Endothelial cell of umbilical vein (primary cell): ENCODE measurements at regions not wholly inside any gene's neighbourhood (a gene's known extent, or its start where the extent isn't known, plus 50 kb on each side); places are given as distances from the start of the nearest gene placed in this dataset.

ENCODE experiments used
- EZH2 ChIP-seq: IDR thresholded peaks from 2 replicates; pipeline ENCODE4 v1.6.1; 2012; ENCODE audit warnings: borderline replicate concordance, low read depth, mild to moderate bottlenecking, moderate library complexity, low read length, inconsistent platforms; ENCODE audit not compliant: severe bottlenecking
- FOS ChIP-seq: IDR thresholded peaks from 2 replicates; pipeline ENCODE4 v1.6.1; 2011; ENCODE audit warnings: mild to moderate bottlenecking, low read length, moderate library complexity, borderline replicate concordance; ENCODE audit not compliant: insufficient read depth
- GATA2 ChIP-seq: IDR thresholded peaks from 2 replicates; pipeline ENCODE4 v1.7.0; 2011; ENCODE audit warnings: low read depth, mild to moderate bottlenecking, moderate library complexity, mixed read lengths, low read length; ENCODE audit not compliant: insufficient read length, insufficient read depth
- JUN ChIP-seq: IDR thresholded peaks from 2 replicates; pipeline ENCODE4 v1.6.1; 2011; ENCODE audit warnings: borderline replicate concordance, low read depth; ENCODE audit not compliant: insufficient read length, insufficient read depth
- MAX ChIP-seq: IDR thresholded peaks from 2 replicates; pipeline ENCODE4 v1.6.1; 2011; ENCODE audit not compliant: insufficient read depth, insufficient read length
- POLR2A ChIP-seq: IDR thresholded peaks from 2 replicates; pipeline ENCODE4 v1.6.1; 2012; ENCODE audit warnings: low read depth, mild to moderate bottlenecking, control low read depth, low read length
- POLR2AphosphoS5 ChIP-seq: IDR thresholded peaks from 2 replicates; pipeline ENCODE4 v1.6.1; 2012; ENCODE audit warnings: low read depth, mild to moderate bottlenecking, control low read depth, low read length, moderate library complexity; ENCODE audit not compliant: insufficient read depth
- TF ChIP-seq, protein P1 (sequence below), 2 donors: IDR thresholded peaks; 1 replicate in 1 of 2; 2 replicates in 1 of 2; pipeline ENCODE4 v1.5.1; 2011; ENCODE audit warnings: low read length in 2 of 2, mild to moderate bottlenecking in 2 of 2, moderate library complexity in 2 of 2, control low read depth in 1 of 2, inconsistent platforms in 1 of 2, low read depth in 1 of 2; ENCODE audit not compliant: insufficient read depth in 1 of 2; ENCODE audit errors: extremely low read depth in 1 of 2

GRCh38 chr15:95874637-95875036, 455.9 kb upstream of the NR2F2 start:
- TF ChIP-seq POLR2A: no peak
- TF ChIP-seq, protein P1, sequence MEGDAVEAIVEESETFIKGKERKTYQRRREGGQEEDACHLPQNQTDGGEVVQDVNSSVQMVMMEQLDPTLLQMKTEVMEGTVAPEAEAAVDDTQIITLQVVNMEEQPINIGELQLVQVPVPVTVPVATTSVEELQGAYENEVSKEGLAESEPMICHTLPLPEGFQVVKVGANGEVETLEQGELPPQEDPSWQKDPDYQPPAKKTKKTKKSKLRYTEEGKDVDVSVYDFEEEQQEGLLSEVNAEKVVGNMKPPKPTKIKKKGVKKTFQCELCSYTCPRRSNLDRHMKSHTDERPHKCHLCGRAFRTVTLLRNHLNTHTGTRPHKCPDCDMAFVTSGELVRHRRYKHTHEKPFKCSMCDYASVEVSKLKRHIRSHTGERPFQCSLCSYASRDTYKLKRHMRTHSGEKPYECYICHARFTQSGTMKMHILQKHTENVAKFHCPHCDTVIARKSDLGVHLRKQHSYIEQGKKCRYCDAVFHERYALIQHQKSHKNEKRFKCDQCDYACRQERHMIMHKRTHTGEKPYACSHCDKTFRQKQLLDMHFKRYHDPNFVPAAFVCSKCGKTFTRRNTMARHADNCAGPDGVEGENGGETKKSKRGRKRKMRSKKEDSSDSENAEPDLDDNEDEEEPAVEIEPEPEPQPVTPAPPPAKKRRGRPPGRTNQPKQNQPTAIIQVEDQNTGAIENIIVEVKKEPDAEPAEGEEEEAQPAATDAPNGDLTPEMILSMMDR (IDR thresholded peaks at IDR 0.05; ENCODE audit: extremely low read depth in 1 of 2, insufficient read depth in 1 of 2, low read depth in 1 of 2, low read length in 2 of 2): no peak
- no peak for TF ChIP-seq EZH2
- no peak for TF ChIP-seq JUN
- TF ChIP-seq POLR2AphosphoS5: no peak
- no peak for TF ChIP-seq GATA2
- TF ChIP-seq MAX: no peak
- no peak for TF ChIP-seq FOS
